ENCODE measurements at regions not wholly inside any gene's neighbourhood (a gene's known extent, or its start where the extent isn't known, plus 50 kb on each side); places are given as distances from the start of the nearest gene placed in this dataset.

DNA sequence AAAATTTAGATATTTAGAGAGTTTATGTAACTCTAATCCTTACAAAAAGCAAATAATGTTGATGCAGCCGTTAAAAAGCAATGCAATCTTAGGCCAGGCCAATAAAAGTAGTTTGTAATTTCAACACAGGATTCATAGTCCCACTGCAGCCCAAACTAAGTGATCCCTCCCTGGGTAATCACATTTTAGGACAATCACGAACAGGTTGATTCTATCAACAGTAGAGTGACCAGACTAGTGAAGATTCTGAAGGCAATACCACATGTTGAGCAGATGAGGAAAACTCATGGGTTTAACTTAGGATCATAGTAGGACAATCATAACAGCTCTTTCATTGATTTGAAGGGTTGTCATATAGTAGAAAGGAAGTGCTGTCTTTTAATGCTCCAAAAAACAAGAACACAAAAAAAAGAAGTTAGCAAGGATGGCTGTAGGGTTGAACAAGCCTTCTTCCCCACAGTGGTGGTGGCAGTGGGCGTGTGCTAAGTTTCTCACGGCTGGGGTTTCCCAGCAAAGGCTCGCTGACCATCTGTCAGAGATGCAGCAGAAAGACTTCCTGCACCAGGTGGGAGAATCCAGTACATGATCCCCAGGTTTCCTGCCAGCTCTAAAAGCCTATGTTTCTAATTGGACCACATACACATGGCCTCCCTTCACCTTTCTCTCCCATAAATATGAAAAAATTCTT is 212.2 kb downstream of the CHRM2 start:
- H3K79me2 ChIP-seq (ENCODE audit: insufficient read depth, low read length), result no peaks in the 10 kb centered on the region
- no peak overlapping the region for H3K4me3 ChIP-seq (ENCODE audit: low read depth in 1 of 2, low read length in 2 of 2)
- H2AFZ ChIP-seq (ENCODE audit: low read depth, low read length), result no peak overlapping the region
- H3K27me3 ChIP-seq (ENCODE audit: insufficient read depth, low read length, poor library complexity), result no peaks in the 10 kb centered on the region
- H4K20me1 ChIP-seq (ENCODE audit: insufficient read depth, low read length), result no peaks in the 10 kb centered on the region
- no peaks in the 10 kb centered on the region for H3K4me1 ChIP-seq (ENCODE audit: insufficient read depth, low read length)
- DNase-seq (no peak), ATAC-seq (ENCODE audit: insufficient read depth, low read depth) (no peak)
- H3K9me3 ChIP-seq (ENCODE audit: insufficient read depth, low read length, severe bottlenecking), result no peaks in the 10 kb centered on the region
- TF ChIP-seq EZH2 (IDR thresholded peaks at IDR 0.05; ENCODE audit: borderline replicate concordance, low read depth, low read length, severe bottlenecking), result no peak
- TF ChIP-seq, protein P1, sequence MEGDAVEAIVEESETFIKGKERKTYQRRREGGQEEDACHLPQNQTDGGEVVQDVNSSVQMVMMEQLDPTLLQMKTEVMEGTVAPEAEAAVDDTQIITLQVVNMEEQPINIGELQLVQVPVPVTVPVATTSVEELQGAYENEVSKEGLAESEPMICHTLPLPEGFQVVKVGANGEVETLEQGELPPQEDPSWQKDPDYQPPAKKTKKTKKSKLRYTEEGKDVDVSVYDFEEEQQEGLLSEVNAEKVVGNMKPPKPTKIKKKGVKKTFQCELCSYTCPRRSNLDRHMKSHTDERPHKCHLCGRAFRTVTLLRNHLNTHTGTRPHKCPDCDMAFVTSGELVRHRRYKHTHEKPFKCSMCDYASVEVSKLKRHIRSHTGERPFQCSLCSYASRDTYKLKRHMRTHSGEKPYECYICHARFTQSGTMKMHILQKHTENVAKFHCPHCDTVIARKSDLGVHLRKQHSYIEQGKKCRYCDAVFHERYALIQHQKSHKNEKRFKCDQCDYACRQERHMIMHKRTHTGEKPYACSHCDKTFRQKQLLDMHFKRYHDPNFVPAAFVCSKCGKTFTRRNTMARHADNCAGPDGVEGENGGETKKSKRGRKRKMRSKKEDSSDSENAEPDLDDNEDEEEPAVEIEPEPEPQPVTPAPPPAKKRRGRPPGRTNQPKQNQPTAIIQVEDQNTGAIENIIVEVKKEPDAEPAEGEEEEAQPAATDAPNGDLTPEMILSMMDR (IDR thresholded peaks at IDR 0.05; ENCODE audit: borderline replicate concordance, extremely low read depth, low read length, poor library complexity, severe bottlenecking), result no peak
- no peaks in the 10 kb centered on the region for H3K36me3 ChIP-seq (ENCODE audit: insufficient read depth, low read length)
- H3K9ac ChIP-seq (ENCODE audit: low read depth, low read length), result no peak overlapping the region
- H3K27ac ChIP-seq (ENCODE audit: low read length), result no peak overlapping the region
- no peak overlapping the region for H3K4me2 ChIP-seq (ENCODE audit: insufficient read depth, low read length)

DNA sequence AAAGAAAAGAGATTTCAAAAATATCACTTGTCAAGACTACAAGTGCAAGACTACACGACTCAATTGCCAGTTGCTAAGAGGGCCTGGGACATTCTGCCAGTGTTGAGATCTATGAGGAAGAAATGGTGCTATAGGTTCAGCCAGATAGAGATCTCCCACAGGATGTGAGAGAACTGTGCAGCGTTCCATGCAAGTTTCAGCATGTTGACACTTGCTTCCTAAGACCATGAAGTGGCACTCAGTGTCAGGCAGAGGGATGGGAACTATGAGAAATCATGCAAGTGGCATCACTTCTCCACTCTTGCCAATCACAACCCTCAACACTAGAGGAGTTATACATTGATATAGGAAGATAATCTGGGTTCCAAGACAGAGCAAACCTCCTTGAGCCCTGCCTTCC is 210.3 kb downstream of the CHRM2 start:
- DNase-seq (no peak), ATAC-seq (ENCODE audit: insufficient read depth, low read depth) (no peak)
- Histone ChIP-seq H3K4me1 (ENCODE audit: insufficient read depth, low read length) (no peaks in the 10 kb centered on the region), H3K9me3 (ENCODE audit: insufficient read depth, low read length, severe bottlenecking) (no peaks in the 10 kb centered on the region), H3K36me3 (ENCODE audit: insufficient read depth, low read length) (no peaks in the 10 kb centered on the region), H3K27me3 (ENCODE audit: insufficient read depth, low read length, poor library complexity) (no peaks in the 10 kb centered on the region), H2AFZ (ENCODE audit: low read depth, low read length) (no peak overlapping the region), H3K27ac (ENCODE audit: low read length) (no peak overlapping the region), H4K20me1 (ENCODE audit: insufficient read depth, low read length) (no peaks in the 10 kb centered on the region), H3K4me3 (ENCODE audit: low read depth in 1 of 2, low read length in 2 of 2) (no peak overlapping the region), H3K79me2 (ENCODE audit: insufficient read depth, low read length) (no peaks in the 10 kb centered on the region), H3K9ac (ENCODE audit: low read depth, low read length) (no peak overlapping the region), H3K4me2 (ENCODE audit: insufficient read depth, low read length) (no peak overlapping the region)
- TF ChIP-seq, protein P1 (IDR thresholded peaks at IDR 0.05; ENCODE audit: borderline replicate concordance, extremely low read depth, low read length, poor library complexity, severe bottlenecking), result no peak
- TF ChIP-seq EZH2 (IDR thresholded peaks at IDR 0.05; ENCODE audit: borderline replicate concordance, low read depth, low read length, severe bottlenecking), result no peak

DNA sequence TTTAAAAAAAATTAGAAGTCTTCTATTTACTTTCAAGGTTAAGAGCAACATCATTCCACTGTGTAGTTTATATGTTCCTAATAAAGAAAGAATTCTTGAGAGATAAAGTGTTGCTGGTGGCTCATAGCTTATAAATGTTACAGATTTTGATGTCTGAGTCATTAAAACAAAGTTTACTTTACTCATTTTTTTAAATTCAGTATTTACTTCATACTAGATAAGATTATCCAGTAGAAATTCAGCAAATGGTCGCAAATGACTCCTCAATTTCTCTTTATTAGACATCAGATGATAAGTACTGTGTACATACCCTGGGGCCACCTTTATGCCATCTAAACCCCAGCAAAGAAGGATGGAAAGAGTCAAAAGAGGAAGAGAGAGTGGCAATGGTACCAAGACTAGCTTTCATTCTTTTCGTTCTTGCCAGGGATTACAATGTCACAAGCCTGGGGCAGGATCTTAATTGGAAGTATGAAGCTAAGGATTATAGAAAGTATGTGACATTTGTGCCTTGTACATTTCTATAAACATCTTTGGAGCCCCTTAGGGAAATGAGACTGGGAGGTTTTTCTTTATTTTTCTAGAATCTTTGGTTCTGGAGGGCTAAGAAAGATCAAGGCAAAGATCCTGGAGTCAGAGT is 206.1 kb downstream of the CHRM2 start:
- no peaks in the 10 kb centered on the region for H3K79me2 ChIP-seq (ENCODE audit: insufficient read depth, low read length)
- H3K4me1 ChIP-seq (ENCODE audit: insufficient read depth, low read length), result no peaks in the 10 kb centered on the region
- no peak overlapping the region for H3K4me3 ChIP-seq (ENCODE audit: low read depth in 1 of 2, low read length in 2 of 2)
- H3K4me2 ChIP-seq (ENCODE audit: insufficient read depth, low read length), result no peak overlapping the region
- ATAC-seq (ENCODE audit: insufficient read depth, low read depth), result no peak
- H3K9me3 ChIP-seq (ENCODE audit: insufficient read depth, low read length, severe bottlenecking), result no peaks in the 10 kb centered on the region
- H3K27me3 ChIP-seq (ENCODE audit: insufficient read depth, low read length, poor library complexity), result no peaks in the 10 kb centered on the region
- H4K20me1 ChIP-seq (ENCODE audit: insufficient read depth, low read length), result no peaks in the 10 kb centered on the region
- no peak for DNase-seq
- TF ChIP-seq, protein P1 (IDR thresholded peaks at IDR 0.05; ENCODE audit: borderline replicate concordance, extremely low read depth, low read length, poor library complexity, severe bottlenecking), result no peak
- TF ChIP-seq EZH2 (IDR thresholded peaks at IDR 0.05; ENCODE audit: borderline replicate concordance, low read depth, low read length, severe bottlenecking), result no peak
- no peak overlapping the region for H2AFZ ChIP-seq (ENCODE audit: low read depth, low read length)
- H3K36me3 ChIP-seq (ENCODE audit: insufficient read depth, low read length), result no peaks in the 10 kb centered on the region
- no peak overlapping the region for H3K9ac ChIP-seq (ENCODE audit: low read depth, low read length)
- no peak overlapping the region for H3K27ac ChIP-seq (ENCODE audit: low read length)
